Mononuclear cell (primary cell): ENCODE measurements at regions not wholly inside any gene's neighbourhood (a gene's known extent, or its start where the extent isn't known, plus 50 kb on each side); places are given as distances from the start of the nearest gene placed in this dataset.
"Not testable (repeated sequence)": the region's sequence is repeated elsewhere in the genome, so short reads cannot be mapped to it uniquely, and the experiment has no call there.

ENCODE experiments used
- H3K27me3 ChIP-seq: 2 replicates; pipeline ENCODE4 v1.6.0; 2011; ENCODE audit warnings: low read length, control low read depth; ENCODE audit not compliant: insufficient read depth
- H3K4me1 ChIP-seq: 2 replicates; pipeline ENCODE4 v1.5.1; 2011; ENCODE audit warnings: mild to moderate bottlenecking, low read length, control low read depth; ENCODE audit not compliant: insufficient read depth
- H3K4me3 ChIP-seq: 2 replicates; pipeline ENCODE4 v1.5.1; 2011; ENCODE audit warnings: mild to moderate bottlenecking, low read length, moderate library complexity
- H3K9me3 ChIP-seq: 2 replicates; pipeline ENCODE4 v1.5.1; 2011; ENCODE audit warnings: low read depth, mild to moderate bottlenecking, control low read depth, low read length

GRCh38 chr6:27195547-27195946 lies 52.0 kb upstream of the PRSS16 start:
- H3K27me3 ChIP-seq, H3K9me3 ChIP-seq, H3K4me3 ChIP-seq, H3K4me1 ChIP-seq: not testable (repeated sequence)
